H9 (cell line): ENCODE measurements at regions not wholly inside any gene's neighbourhood (a gene's known extent, or its start where the extent isn't known, plus 50 kb on each side); places are given as distances from the start of the nearest gene placed in this dataset.

Source experiments
- DNase-seq: peaks from one replicate; pipeline ENCODE4 v3.0.0-alpha.2; 2017
- H2AFZ ChIP-seq: one replicate; pipeline ENCODE4 v1.6.1; 2013; ENCODE audit warnings: mild to moderate bottlenecking, low read length, control low read depth, moderate library complexity
- H2AK5ac ChIP-seq: 2 replicates; pipeline ENCODE4 v1.6.1; 2013; ENCODE audit warnings: low read length, control low read depth, mixed read lengths; ENCODE audit not compliant: insufficient read length
- H2BK120ac ChIP-seq: one replicate; pipeline ENCODE4 v1.6.1; 2013; ENCODE audit warnings: low read depth, mild to moderate bottlenecking, low read length, control low read depth, inconsistent platforms; ENCODE audit not compliant: poor library complexity, severe bottlenecking
- H2BK12ac ChIP-seq: 2 replicates; pipeline ENCODE4 v1.6.1; 2013; ENCODE audit warnings: low read length, control low read depth, mixed read lengths, low read depth; ENCODE audit not compliant: insufficient read length
- H2BK15ac ChIP-seq: 2 replicates; pipeline ENCODE4 v1.6.1; 2013; ENCODE audit warnings: low read depth, low read length, control low read depth
- H2BK20ac ChIP-seq: one replicate; pipeline ENCODE4 v1.6.1; 2013; ENCODE audit warnings: low read depth, mild to moderate bottlenecking, low read length, control low read depth, inconsistent platforms; ENCODE audit not compliant: poor library complexity, severe bottlenecking
- H2BK5ac ChIP-seq: 2 replicates; pipeline ENCODE4 v1.6.1; 2013; ENCODE audit warnings: low read length, control low read depth, mixed read lengths; ENCODE audit not compliant: insufficient read length
- H3K14ac ChIP-seq: 2 replicates; pipeline ENCODE4 v1.6.1; 2013; ENCODE audit warnings: low read length, control low read depth; ENCODE audit not compliant: insufficient read depth
- H3K18ac ChIP-seq: 2 replicates; pipeline ENCODE4 v1.6.1; 2013; ENCODE audit warnings: low read depth, mild to moderate bottlenecking, mixed read lengths, low read length, control low read depth; ENCODE audit not compliant: insufficient read length
- H3K23ac ChIP-seq: 2 replicates; pipeline ENCODE4 v1.6.1; 2013; ENCODE audit warnings: low read length, control low read depth, mixed read lengths, low read depth; ENCODE audit not compliant: insufficient read length
- H3K23me2 ChIP-seq: 2 replicates; pipeline ENCODE4 v1.6.1; 2013; ENCODE audit warnings: low read depth, mild to moderate bottlenecking, mixed read lengths, low read length, control low read depth; ENCODE audit not compliant: insufficient read length, poor library complexity, severe bottlenecking
- H3K27ac ChIP-seq: 2 replicates; pipeline ENCODE4 v1.5.1; 2013; ENCODE audit warnings: low read length, control low read depth, mixed read lengths, low read depth; ENCODE audit not compliant: insufficient read length
- H3K27me3 ChIP-seq: 2 replicates; pipeline ENCODE4 v1.6.1; 2013; ENCODE audit warnings: low read length, control low read depth, inconsistent platforms; ENCODE audit not compliant: insufficient read depth
- H3K4ac ChIP-seq: 2 replicates; pipeline ENCODE4 v1.6.1; 2013; ENCODE audit warnings: low read depth, mild to moderate bottlenecking, control low read depth, inconsistent platforms, low read length, moderate library complexity
- H3K4me1 ChIP-seq: 2 replicates; pipeline ENCODE4 v1.6.1; 2013; ENCODE audit warnings: low read length, control low read depth, inconsistent platforms; ENCODE audit not compliant: insufficient read depth
- H3K4me2 ChIP-seq: 2 replicates; pipeline ENCODE4 v1.6.1; 2013; ENCODE audit warnings: low read length, control low read depth, mixed read lengths; ENCODE audit not compliant: insufficient read length, insufficient read depth
- H3K56ac ChIP-seq: 2 replicates; pipeline ENCODE4 v1.6.1; 2013; ENCODE audit warnings: low read depth, mild to moderate bottlenecking, mixed read lengths, low read length, control low read depth; ENCODE audit not compliant: insufficient read length
- H3K79me1 ChIP-seq: 2 replicates; pipeline ENCODE4 v1.6.1; 2013; ENCODE audit warnings: low read depth, mild to moderate bottlenecking, moderate library complexity, low read length, control low read depth, inconsistent platforms; ENCODE audit not compliant: insufficient read depth, poor library complexity, severe bottlenecking
- H3K79me2 ChIP-seq: 2 replicates; pipeline ENCODE4 v1.6.1; 2013; ENCODE audit warnings: low read length, control low read depth, inconsistent platforms; ENCODE audit not compliant: insufficient read depth
- H3K9ac ChIP-seq: 2 replicates; pipeline ENCODE4 v1.6.1; 2013; ENCODE audit warnings: low read length, control low read depth, mixed read lengths; ENCODE audit not compliant: insufficient read length; ENCODE audit errors: extremely low read depth
- H3K9me3 ChIP-seq: one replicate; pipeline ENCODE4 v1.6.1; 2013; ENCODE audit warnings: low read depth, low read length, inconsistent platforms; ENCODE audit not compliant: control insufficient read depth
- H3T11ph ChIP-seq: one replicate; pipeline ENCODE4 v1.6.1; 2013; ENCODE audit warnings: mild to moderate bottlenecking, low read length, control low read depth, inconsistent platforms
- H4K20me1 ChIP-seq: one replicate; pipeline ENCODE4 v1.6.1; 2013; ENCODE audit not compliant: control insufficient read depth, insufficient read length, insufficient read depth
- H4K5ac ChIP-seq: 2 replicates; pipeline ENCODE4 v1.6.1; 2013; ENCODE audit warnings: low read depth, mild to moderate bottlenecking, mixed read lengths, low read length, control low read depth; ENCODE audit not compliant: insufficient read length
- H4K8ac ChIP-seq: replicated peaks from 2 replicates; pipeline ENCODE4 v1.6.1; 2013; ENCODE audit warnings: low read length, control low read depth, mixed read lengths, low read depth; ENCODE audit not compliant: insufficient read length
- H4K91ac ChIP-seq: 2 replicates; pipeline ENCODE4 v1.6.1; 2013; ENCODE audit warnings: low read depth, mild to moderate bottlenecking, moderate library complexity, mixed read lengths, low read length, control low read depth; ENCODE audit not compliant: insufficient read length
- H3K27ac Mint-ChIP-seq, 3 experiments: 2 replicates in 2 of 3; 3 replicates in 1 of 3; pipeline ENCODE4 v1.8.0; 2020 to 2021; ENCODE audit warnings: mixed read lengths in 3 of 3, mild to moderate bottlenecking in 1 of 3, moderate library complexity in 1 of 3
- H3K27me3 Mint-ChIP-seq: 2 replicates; pipeline ENCODE4 v1.8.0; 2021; ENCODE audit warnings: low read depth, mild to moderate bottlenecking, moderate library complexity, mixed read lengths
- H3K36me3 Mint-ChIP-seq, 3 experiments: 2 replicates in 2 of 3; 3 replicates in 1 of 3; pipeline ENCODE4 v1.8.0; 2020 to 2021; ENCODE audit warnings: low read depth in 3 of 3, mixed read lengths in 3 of 3; ENCODE audit not compliant: insufficient read depth in 1 of 3
- H3K4me1 Mint-ChIP-seq, 2 experiments: 2 replicates each; pipeline ENCODE4 v1.8.0; 2020; ENCODE audit warnings: mixed read lengths in 2 of 2
- H3K4me3 Mint-ChIP-seq, 2 experiments: 2 replicates in 1 of 2; 3 replicates in 1 of 2; pipeline ENCODE4 v1.8.0; 2020 to 2021; ENCODE audit warnings: mild to moderate bottlenecking in 2 of 2, mixed read lengths in 2 of 2, moderate library complexity in 1 of 2
- H3K9me3 Mint-ChIP-seq, 2 experiments: 2 replicates in 1 of 2; 3 replicates in 1 of 2; pipeline ENCODE4 v1.8.0; 2020; ENCODE audit warnings: mild to moderate bottlenecking in 2 of 2, mixed read lengths in 2 of 2, moderate library complexity in 1 of 2
- WGBS: extraction: QIAGEN DNeasy Blood & Tissue Kit; methylation state at CpG from one replicate; pipeline ENCODE4 v1.1.7; 2013; ENCODE audit warnings: missing lambda C conversion rate, low lambda C conversion rate, mixed read lengths; ENCODE audit not compliant: insufficient read length; ENCODE audit errors: extremely low coverage; 5-methylcytosine and 5-hydroxymethylcytosine counted together
- TF ChIP-seq, protein P1 (sequence below): fragments of 200-600 bp; sonication (generic); conservative IDR thresholded peaks from 3 replicates; pipeline ENCODE4 v1.8.0; 2021; ENCODE audit warnings: antibody characterized with exemption, mild to moderate bottlenecking

DNA sequence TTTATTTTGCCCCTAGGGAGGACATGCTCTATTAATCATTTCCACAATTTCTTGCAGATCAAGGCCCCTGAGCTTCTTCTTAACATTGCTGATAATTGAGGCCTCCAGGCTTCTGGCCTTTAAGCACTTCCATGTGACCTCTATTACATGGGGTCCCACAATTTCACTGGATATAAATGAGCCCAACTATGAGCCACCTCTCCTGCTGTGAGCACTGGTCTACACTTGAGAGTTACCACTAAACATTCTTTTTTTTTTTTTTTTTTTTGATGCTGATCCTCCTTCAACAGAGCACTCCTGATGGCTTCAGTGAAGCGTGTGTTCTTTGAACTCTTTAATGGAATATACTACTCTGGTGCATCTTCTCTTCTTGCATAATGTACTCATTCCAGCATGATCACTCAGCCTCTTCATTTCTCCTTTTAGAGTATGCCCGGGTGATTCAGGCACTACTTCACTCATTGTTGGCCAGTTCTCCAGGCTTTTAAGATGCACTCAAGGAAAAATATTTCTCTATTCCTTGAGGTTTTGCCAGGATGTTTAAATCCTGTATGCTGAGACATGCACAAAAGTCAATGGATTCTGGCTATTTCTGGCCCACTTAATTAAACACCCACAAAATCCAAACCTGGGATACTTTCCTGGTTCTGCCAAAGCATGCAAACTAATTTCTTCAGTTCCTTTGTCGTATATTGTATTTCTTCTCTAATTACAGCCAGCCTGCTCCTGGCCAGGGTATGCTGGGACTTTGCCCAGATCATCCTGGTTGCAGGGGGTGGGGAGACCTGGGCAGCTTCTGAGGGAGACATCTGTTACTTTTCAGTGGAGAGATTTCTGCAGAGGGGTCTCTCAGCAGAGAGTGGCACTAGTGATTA lies 257.8 kb upstream of the LUZP2 start:
- Mint-ChIP-seq H3K27me3 (no peaks in the 10 kb centered on the region), H3K36me3 (peaks cover 0 to 2% (median 0%) of the 10 kb centered on the region in 3 experiments; a peak in 2 of 7 replicates), H3K4me3 (no peak overlapping the region), H3K4me1 (no peaks in the 10 kb centered on the region), H3K27ac (no peak overlapping the region), H3K9me3 (peaks cover 2 to 6% of the 10 kb centered on the region in 2 experiments; a peak in 2 of 5 replicates)
- H3K4me1 ChIP-seq, result no peaks in the 10 kb centered on the region
- no peaks in the 10 kb centered on the region for H3K27me3 ChIP-seq
- no peaks in the 10 kb centered on the region for H3K79me2 ChIP-seq
- H2BK120ac ChIP-seq, result no peak overlapping the region
- H3K23ac ChIP-seq, result no peak overlapping the region
- no peaks in the 10 kb centered on the region for H4K20me1 ChIP-seq
- no peak overlapping the region for H2AK5ac ChIP-seq
- no peak overlapping the region for H3K9ac ChIP-seq
- no CpG with 5 or more reads among the region's 3 CpGs for WGBS
- no peaks in the 10 kb centered on the region for H3K79me1 ChIP-seq
- H3K4me2 ChIP-seq, result no peak overlapping the region
- H3K4ac ChIP-seq, result no peak overlapping the region
- H3K14ac ChIP-seq, result no peak overlapping the region
- H2BK15ac ChIP-seq, result no peak overlapping the region
- H2BK5ac ChIP-seq, result no peak overlapping the region
- H3K56ac ChIP-seq, result no peak overlapping the region
- H2BK20ac ChIP-seq, result no peak overlapping the region
- DNase-seq, result no peak
- no peak overlapping the region for H4K5ac ChIP-seq
- no peak overlapping the region for H2BK12ac ChIP-seq
- TF ChIP-seq, protein P1, sequence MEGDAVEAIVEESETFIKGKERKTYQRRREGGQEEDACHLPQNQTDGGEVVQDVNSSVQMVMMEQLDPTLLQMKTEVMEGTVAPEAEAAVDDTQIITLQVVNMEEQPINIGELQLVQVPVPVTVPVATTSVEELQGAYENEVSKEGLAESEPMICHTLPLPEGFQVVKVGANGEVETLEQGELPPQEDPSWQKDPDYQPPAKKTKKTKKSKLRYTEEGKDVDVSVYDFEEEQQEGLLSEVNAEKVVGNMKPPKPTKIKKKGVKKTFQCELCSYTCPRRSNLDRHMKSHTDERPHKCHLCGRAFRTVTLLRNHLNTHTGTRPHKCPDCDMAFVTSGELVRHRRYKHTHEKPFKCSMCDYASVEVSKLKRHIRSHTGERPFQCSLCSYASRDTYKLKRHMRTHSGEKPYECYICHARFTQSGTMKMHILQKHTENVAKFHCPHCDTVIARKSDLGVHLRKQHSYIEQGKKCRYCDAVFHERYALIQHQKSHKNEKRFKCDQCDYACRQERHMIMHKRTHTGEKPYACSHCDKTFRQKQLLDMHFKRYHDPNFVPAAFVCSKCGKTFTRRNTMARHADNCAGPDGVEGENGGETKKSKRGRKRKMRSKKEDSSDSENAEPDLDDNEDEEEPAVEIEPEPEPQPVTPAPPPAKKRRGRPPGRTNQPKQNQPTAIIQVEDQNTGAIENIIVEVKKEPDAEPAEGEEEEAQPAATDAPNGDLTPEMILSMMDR, result no peak
- H2AFZ ChIP-seq, result no peak overlapping the region
- H4K8ac ChIP-seq, result no peak overlapping the region
- no peaks in the 10 kb centered on the region for H3K23me2 ChIP-seq
- no peak overlapping the region for H3K27ac ChIP-seq
- H3K9me3 ChIP-seq, result no peaks in the 10 kb centered on the region
- H4K91ac ChIP-seq, result no peak overlapping the region
- H3K18ac ChIP-seq, result no peak overlapping the region
- H3T11ph ChIP-seq, result no peak overlapping the region
